GM23338 (cell line): ENCODE measurements at regions not wholly inside any gene's neighbourhood (a gene's known extent, or its start where the extent isn't known, plus 50 kb on each side); places are given as distances from the start of the nearest gene placed in this dataset.

ENCODE experiments used
- ATAC-seq: fragments of 200-7000 bp; cut with Tn5 transposase; 3 replicates; pipeline ENCODE4 v1.9.1; 2020
- DNase-seq: peaks from one replicate; pipeline ENCODE4 v3.0.0-alpha.2; 2015; ENCODE audit warnings: low spot score
- H2AFZ ChIP-seq: fragments of 200-600 bp; sonication (generic); 2 replicates; pipeline ENCODE4 v1.8.0; 2016; ENCODE audit warnings: antibody characterized with exemption, mild to moderate bottlenecking, moderate library complexity
- H3F3A ChIP-seq: fragments of 200-600 bp; sonication (generic); replicated peaks from 2 replicates; pipeline ENCODE4 v1.8.0; 2017; ENCODE audit warnings: antibody characterized with exemption, mixed run types, low read depth
- H3K27ac ChIP-seq: fragments of 200-600 bp; sonication (generic); 2 replicates; pipeline ENCODE4 v1.6.1; 2016; ENCODE audit warnings: low read depth
- H3K27me3 ChIP-seq: fragments of 200-600 bp; sonication (generic); 2 replicates; pipeline ENCODE4 v1.8.0; 2016; ENCODE audit warnings: mild to moderate bottlenecking, mixed run types, moderate library complexity; ENCODE audit not compliant: insufficient read depth
- H3K36me3 ChIP-seq: fragments of 200-600 bp; sonication (generic); 2 replicates; pipeline ENCODE4 v1.8.0; 2016; ENCODE audit warnings: mild to moderate bottlenecking; ENCODE audit not compliant: insufficient read depth
- H3K4me1 ChIP-seq: fragments of 200-600 bp; sonication (generic); 2 replicates; pipeline ENCODE4 v1.8.0; 2016; ENCODE audit warnings: mild to moderate bottlenecking, moderate library complexity; ENCODE audit not compliant: insufficient read depth
- H3K4me2 ChIP-seq: fragments of 200-600 bp; sonication (generic); 2 replicates; pipeline ENCODE4 v1.7.1; 2017; ENCODE audit warnings: mixed run types
- H3K4me3 ChIP-seq: fragments of 200-600 bp; sonication (generic); 2 replicates; pipeline ENCODE4 v1.6.1; 2016; ENCODE audit warnings: mixed run types
- H3K79me2 ChIP-seq: fragments of 200-600 bp; sonication (generic); replicated peaks from 2 replicates; pipeline ENCODE4 v1.8.0; 2017; ENCODE audit warnings: mild to moderate bottlenecking; ENCODE audit not compliant: insufficient read depth
- H3K9me2 ChIP-seq: fragments of 200-600 bp; sonication (generic); 2 replicates; pipeline ENCODE4 v1.8.0; 2017; ENCODE audit not compliant: insufficient read depth
- H4K20me1 ChIP-seq: fragments of 200-600 bp; sonication (generic); replicated peaks from 2 replicates; pipeline ENCODE4 v1.8.0; 2017; ENCODE audit warnings: mild to moderate bottlenecking; ENCODE audit not compliant: insufficient read depth
- H3K27ac Mint-ChIP-seq: 2 replicates; pipeline ENCODE4 v1.8.0; 2020; ENCODE audit warnings: inconsistent platforms, mild to moderate bottlenecking, moderate library complexity, mixed read lengths
- H3K27me3 Mint-ChIP-seq: 3 replicates; pipeline ENCODE4 v1.8.0; 2022; ENCODE audit warnings: low read depth, mild to moderate bottlenecking, moderate library complexity, mixed read lengths, inconsistent platforms; ENCODE audit not compliant: insufficient read depth, poor library complexity
- H3K36me3 Mint-ChIP-seq: 3 replicates; pipeline ENCODE4 v1.8.0; 2021; ENCODE audit warnings: low read depth, mild to moderate bottlenecking, inconsistent platforms, moderate library complexity, mixed read lengths
- H3K4me1 Mint-ChIP-seq: 3 replicates; pipeline ENCODE4 v1.8.0; 2020; ENCODE audit warnings: mild to moderate bottlenecking, inconsistent platforms, mixed read lengths
- H3K4me3 Mint-ChIP-seq: 3 replicates; pipeline ENCODE4 v1.8.0; 2021; ENCODE audit warnings: moderate library complexity, mild to moderate bottlenecking, inconsistent platforms, mixed read lengths
- H3K9me3 Mint-ChIP-seq: 3 replicates; pipeline ENCODE4 v1.8.0; 2020; ENCODE audit warnings: moderate library complexity, mild to moderate bottlenecking, inconsistent platforms, mixed read lengths
- CREB1 ChIP-seq: fragments of 250-450 bp; sonication (Bioruptor Pico); IDR thresholded peaks from 2 replicates; pipeline ENCODE4 v1.5.0; 2020; ENCODE audit warnings: low read depth, mild to moderate bottlenecking, moderate library complexity
- EZH2phosphoT487 ChIP-seq: fragments of 200-600 bp; sonication (generic); IDR thresholded peaks from one replicate; pipeline ENCODE4 v1.8.1; 2018; ENCODE audit warnings: antibody characterized with exemption; ENCODE audit not compliant: unreplicated experiment
- NANOG ChIP-seq: IDR thresholded peaks from 2 replicates; pipeline ENCODE4 v1.6.1; 2016; ENCODE audit warnings: antibody characterized with exemption, borderline replicate concordance
- POLR2AphosphoS5 ChIP-seq: IDR thresholded peaks from 2 replicates; pipeline ENCODE4 v1.6.1; 2016; ENCODE audit warnings: antibody characterized with exemption, low read depth
- STAT1 ChIP-seq: IDR thresholded peaks from one replicate; pipeline ENCODE4 v1.6.1; 2016; ENCODE audit warnings: antibody characterized with exemption; ENCODE audit not compliant: unreplicated experiment
- ZNF114 ChIP-seq: fragments of 250-450 bp; sonication (Bioruptor Pico); IDR thresholded peaks from 2 replicates; pipeline ENCODE4 v1.5.0; 2020; ENCODE audit warnings: mild to moderate bottlenecking, moderate library complexity
- TF ChIP-seq, protein P1 (sequence below): fragments of 250-450 bp; sonication (Bioruptor Pico); IDR thresholded peaks from 2 replicates; pipeline ENCODE4 v1.5.0; 2020; ENCODE audit warnings: mild to moderate bottlenecking, moderate library complexity
- TF ChIP-seq, protein P2 (sequence below): IDR thresholded peaks from 2 replicates; pipeline ENCODE4 v1.6.1; 2016; ENCODE audit warnings: antibody characterized with exemption
- TF ChIP-seq, protein P3 (sequence below), 2 experiments: fragments of 200-600 bp in 1 of 2; sonication (generic) in 1 of 2; conservative IDR thresholded peaks; 2 replicates each; pipeline versions ENCODE4 v1.5.1 to v1.6.1; 2016 to 2017; ENCODE audit warnings: antibody characterized with exemption in 2 of 2, low read depth in 2 of 2, mild to moderate bottlenecking in 2 of 2, moderate library complexity in 1 of 2
- TF ChIP-seq, protein P4 (sequence below): IDR thresholded peaks from one replicate; pipeline ENCODE4 v1.6.1; 2018; ENCODE audit warnings: antibody characterized with exemption; ENCODE audit not compliant: unreplicated experiment

DNA sequence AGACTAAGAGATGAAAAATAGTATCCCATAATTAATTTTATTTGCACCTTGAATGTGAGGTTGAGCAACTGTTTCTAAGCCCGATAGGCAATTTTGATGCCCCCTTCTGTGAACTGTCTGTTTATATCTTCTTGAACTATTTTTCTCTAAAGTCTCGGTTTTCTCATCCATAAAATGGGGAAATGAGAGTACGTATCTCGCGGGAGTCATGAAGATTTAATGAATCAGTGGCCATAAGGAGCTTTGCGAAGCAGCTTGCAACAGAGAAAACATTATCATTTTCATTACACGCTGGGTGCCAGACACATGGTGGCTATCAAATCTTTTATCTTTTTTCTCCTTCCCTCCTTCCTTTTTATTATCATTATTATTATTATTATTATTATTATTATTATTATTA, 108.1 kb upstream of the CARD11 start:
- Mint-ChIP-seq H3K36me3 (peaks cover 3% of the 10 kb centered on the region; the same call in 2 of the 3 replicates), H3K9me3 (peaks cover 9% of the 10 kb centered on the region), H3K27me3 (peaks cover 3% of the 10 kb centered on the region), H3K4me1 (peaks cover 3% of the 10 kb centered on the region; the same call in 2 of the 3 replicates), H3K27ac (no peak overlapping the region), H3K4me3 (no peak overlapping the region)
- Histone ChIP-seq H3K4me1 (no peaks in the 10 kb centered on the region), H3K27ac (no peak overlapping the region), H3K4me2 (no peak overlapping the region), H2AFZ (no peak overlapping the region), H3F3A (no peaks in the 10 kb centered on the region), H3K9me2 (no peaks in the 10 kb centered on the region), H3K79me2 (no peaks in the 10 kb centered on the region), H4K20me1 (no peaks in the 10 kb centered on the region), H3K36me3 (no peaks in the 10 kb centered on the region), H3K4me3 (no peak overlapping the region), H3K27me3 (no peaks in the 10 kb centered on the region)
- TF ChIP-seq POLR2AphosphoS5: no peak
- no peak for TF ChIP-seq ZNF114 (CRISPR knock-in tag)
- no peak for TF ChIP-seq EZH2phosphoT487
- TF ChIP-seq STAT1: no peak
- TF ChIP-seq, protein P1, sequence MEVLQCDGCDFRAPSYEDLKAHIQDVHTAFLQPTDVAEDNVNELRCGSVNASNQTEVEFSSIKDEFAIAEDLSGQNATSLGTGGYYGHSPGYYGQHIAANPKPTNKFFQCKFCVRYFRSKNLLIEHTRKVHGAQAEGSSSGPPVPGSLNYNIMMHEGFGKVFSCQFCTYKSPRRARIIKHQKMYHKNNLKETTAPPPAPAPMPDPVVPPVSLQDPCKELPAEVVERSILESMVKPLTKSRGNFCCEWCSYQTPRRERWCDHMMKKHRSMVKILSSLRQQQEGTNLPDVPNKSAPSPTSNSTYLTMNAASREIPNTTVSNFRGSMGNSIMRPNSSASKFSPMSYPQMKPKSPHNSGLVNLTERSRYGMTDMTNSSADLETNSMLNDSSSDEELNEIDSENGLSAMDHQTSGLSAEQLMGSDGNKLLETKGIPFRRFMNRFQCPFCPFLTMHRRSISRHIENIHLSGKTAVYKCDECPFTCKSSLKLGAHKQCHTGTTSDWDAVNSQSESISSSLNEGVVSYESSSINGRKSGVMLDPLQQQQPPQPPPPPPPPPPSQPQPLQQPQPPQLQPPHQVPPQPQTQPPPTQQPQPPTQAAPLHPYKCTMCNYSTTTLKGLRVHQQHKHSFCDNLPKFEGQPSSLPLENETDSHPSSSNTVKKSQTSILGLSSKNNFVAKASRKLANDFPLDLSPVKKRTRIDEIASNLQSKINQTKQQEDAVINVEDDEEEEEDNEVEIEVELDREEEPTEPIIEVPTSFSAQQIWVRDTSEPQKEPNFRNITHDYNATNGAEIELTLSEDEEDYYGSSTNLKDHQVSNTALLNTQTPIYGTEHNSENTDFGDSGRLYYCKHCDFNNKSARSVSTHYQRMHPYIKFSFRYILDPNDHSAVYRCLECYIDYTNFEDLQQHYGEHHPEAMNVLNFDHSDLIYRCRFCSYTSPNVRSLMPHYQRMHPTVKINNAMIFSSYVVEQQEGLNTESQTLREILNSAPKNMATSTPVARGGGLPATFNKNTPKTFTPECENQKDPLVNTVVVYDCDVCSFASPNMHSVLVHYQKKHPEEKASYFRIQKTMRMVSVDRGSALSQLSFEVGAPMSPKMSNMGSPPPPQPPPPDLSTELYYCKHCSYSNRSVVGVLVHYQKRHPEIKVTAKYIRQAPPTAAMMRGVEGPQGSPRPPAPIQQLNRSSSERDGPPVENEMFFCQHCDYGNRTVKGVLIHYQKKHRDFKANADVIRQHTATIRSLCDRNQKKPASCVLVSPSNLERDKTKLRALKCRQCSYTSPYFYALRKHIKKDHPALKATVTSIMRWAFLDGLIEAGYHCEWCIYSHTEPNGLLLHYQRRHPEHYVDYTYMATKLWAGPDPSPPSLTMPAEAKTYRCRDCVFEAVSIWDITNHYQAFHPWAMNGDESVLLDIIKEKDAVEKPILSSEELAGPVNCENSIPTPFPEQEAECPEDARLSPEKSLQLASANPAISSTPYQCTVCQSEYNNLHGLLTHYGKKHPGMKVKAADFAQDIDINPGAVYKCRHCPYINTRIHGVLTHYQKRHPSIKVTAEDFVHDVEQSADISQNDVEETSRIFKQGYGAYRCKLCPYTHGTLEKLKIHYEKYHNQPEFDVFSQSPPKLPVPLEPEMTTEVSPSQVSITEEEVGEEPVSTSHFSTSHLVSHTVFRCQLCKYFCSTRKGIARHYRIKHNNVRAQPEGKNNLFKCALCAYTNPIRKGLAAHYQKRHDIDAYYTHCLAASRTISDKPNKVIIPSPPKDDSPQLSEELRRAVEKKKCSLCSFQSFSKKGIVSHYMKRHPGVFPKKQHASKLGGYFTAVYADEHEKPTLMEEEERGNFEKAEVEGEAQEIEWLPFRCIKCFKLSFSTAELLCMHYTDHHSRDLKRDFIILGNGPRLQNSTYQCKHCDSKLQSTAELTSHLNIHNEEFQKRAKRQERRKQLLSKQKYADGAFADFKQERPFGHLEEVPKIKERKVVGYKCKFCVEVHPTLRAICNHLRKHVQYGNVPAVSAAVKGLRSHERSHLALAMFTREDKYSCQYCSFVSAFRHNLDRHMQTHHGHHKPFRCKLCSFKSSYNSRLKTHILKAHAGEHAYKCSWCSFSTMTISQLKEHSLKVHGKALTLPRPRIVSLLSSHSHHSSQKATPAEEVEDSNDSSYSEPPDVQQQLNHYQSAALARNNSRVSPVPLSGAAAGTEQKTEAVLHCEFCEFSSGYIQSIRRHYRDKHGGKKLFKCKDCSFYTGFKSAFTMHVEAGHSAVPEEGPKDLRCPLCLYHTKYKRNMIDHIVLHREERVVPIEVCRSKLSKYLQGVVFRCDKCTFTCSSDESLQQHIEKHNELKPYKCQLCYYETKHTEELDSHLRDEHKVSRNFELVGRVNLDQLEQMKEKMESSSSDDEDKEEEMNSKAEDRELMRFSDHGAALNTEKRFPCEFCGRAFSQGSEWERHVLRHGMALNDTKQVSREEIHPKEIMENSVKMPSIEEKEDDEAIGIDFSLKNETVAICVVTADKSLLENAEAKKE (CRISPR knock-in tag): no peak
- no peak for TF ChIP-seq CREB1
- TF ChIP-seq, protein P2, sequence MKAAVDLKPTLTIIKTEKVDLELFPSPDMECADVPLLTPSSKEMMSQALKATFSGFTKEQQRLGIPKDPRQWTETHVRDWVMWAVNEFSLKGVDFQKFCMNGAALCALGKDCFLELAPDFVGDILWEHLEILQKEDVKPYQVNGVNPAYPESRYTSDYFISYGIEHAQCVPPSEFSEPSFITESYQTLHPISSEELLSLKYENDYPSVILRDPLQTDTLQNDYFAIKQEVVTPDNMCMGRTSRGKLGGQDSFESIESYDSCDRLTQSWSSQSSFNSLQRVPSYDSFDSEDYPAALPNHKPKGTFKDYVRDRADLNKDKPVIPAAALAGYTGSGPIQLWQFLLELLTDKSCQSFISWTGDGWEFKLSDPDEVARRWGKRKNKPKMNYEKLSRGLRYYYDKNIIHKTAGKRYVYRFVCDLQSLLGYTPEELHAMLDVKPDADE: no peak
- no peak for TF ChIP-seq NANOG
- TF ChIP-seq, protein P3, sequence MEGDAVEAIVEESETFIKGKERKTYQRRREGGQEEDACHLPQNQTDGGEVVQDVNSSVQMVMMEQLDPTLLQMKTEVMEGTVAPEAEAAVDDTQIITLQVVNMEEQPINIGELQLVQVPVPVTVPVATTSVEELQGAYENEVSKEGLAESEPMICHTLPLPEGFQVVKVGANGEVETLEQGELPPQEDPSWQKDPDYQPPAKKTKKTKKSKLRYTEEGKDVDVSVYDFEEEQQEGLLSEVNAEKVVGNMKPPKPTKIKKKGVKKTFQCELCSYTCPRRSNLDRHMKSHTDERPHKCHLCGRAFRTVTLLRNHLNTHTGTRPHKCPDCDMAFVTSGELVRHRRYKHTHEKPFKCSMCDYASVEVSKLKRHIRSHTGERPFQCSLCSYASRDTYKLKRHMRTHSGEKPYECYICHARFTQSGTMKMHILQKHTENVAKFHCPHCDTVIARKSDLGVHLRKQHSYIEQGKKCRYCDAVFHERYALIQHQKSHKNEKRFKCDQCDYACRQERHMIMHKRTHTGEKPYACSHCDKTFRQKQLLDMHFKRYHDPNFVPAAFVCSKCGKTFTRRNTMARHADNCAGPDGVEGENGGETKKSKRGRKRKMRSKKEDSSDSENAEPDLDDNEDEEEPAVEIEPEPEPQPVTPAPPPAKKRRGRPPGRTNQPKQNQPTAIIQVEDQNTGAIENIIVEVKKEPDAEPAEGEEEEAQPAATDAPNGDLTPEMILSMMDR (conservative IDR thresholded peaks at IDR 0.05; ENCODE audit: low read depth in 2 of 2): no peak
- TF ChIP-seq, protein P4, sequence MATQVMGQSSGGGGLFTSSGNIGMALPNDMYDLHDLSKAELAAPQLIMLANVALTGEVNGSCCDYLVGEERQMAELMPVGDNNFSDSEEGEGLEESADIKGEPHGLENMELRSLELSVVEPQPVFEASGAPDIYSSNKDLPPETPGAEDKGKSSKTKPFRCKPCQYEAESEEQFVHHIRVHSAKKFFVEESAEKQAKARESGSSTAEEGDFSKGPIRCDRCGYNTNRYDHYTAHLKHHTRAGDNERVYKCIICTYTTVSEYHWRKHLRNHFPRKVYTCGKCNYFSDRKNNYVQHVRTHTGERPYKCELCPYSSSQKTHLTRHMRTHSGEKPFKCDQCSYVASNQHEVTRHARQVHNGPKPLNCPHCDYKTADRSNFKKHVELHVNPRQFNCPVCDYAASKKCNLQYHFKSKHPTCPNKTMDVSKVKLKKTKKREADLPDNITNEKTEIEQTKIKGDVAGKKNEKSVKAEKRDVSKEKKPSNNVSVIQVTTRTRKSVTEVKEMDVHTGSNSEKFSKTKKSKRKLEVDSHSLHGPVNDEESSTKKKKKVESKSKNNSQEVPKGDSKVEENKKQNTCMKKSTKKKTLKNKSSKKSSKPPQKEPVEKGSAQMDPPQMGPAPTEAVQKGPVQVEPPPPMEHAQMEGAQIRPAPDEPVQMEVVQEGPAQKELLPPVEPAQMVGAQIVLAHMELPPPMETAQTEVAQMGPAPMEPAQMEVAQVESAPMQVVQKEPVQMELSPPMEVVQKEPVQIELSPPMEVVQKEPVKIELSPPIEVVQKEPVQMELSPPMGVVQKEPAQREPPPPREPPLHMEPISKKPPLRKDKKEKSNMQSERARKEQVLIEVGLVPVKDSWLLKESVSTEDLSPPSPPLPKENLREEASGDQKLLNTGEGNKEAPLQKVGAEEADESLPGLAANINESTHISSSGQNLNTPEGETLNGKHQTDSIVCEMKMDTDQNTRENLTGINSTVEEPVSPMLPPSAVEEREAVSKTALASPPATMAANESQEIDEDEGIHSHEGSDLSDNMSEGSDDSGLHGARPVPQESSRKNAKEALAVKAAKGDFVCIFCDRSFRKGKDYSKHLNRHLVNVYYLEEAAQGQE: no peak
- DNase-seq (no peak), ATAC-seq (no peak)
